ENCODE measurements at regions not wholly inside any gene's neighbourhood (a gene's known extent, or its start where the extent isn't known, plus 50 kb on each side); places are given as distances from the start of the nearest gene placed in this dataset.
"Not testable (repeated sequence)": the region's sequence is repeated elsewhere in the genome, so short reads cannot be mapped to it uniquely, and the experiment has no call there.

DNA sequence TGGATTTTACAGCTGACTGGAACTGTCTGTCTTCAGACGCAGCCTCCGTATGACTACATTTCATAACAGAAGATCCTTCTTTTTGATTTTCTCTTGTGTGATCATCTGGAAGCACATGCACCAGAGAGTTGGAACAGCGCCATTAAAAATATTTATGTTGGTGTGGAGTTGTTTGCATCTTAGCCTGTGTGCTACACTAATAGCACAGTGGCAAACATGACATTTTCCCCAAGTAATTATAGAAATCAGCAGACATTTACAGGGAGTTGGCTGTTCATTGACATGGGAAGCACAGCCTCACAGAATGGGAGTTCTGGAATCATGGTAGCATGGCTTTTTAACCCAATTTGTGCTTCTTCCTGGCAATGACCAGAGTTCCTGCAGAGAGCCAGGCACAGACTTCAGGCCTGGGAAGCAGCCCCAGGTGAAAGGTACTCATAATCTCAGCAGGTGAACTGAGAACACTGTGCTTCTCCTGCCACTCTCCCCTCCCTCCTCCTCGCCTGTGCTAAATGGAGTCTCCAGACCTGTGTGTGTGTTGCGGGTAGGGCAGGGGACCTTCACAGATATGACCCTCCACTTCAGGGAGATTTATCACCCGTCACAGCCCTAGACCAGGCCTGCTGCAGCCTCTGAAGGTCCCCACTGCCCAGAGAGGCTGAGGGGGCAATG lies 82.8 kb upstream of the PLET1 start:
- TF ChIP-seq, protein P1, sequence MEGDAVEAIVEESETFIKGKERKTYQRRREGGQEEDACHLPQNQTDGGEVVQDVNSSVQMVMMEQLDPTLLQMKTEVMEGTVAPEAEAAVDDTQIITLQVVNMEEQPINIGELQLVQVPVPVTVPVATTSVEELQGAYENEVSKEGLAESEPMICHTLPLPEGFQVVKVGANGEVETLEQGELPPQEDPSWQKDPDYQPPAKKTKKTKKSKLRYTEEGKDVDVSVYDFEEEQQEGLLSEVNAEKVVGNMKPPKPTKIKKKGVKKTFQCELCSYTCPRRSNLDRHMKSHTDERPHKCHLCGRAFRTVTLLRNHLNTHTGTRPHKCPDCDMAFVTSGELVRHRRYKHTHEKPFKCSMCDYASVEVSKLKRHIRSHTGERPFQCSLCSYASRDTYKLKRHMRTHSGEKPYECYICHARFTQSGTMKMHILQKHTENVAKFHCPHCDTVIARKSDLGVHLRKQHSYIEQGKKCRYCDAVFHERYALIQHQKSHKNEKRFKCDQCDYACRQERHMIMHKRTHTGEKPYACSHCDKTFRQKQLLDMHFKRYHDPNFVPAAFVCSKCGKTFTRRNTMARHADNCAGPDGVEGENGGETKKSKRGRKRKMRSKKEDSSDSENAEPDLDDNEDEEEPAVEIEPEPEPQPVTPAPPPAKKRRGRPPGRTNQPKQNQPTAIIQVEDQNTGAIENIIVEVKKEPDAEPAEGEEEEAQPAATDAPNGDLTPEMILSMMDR (IDR thresholded peaks at IDR 0.05; ENCODE audit: low read depth, low read length), result no peak
- peak; percentile 29 for DNase-seq (ENCODE audit: low read depth, low spot score)
- H3K4me3 ChIP-seq (ENCODE audit: low read depth, low read length), result no peak overlapping the region
- in situ Hi-C loops (cut with HindIII; ENCODE audit: low sequenced_read_pairs), result no loop called here

DNA sequence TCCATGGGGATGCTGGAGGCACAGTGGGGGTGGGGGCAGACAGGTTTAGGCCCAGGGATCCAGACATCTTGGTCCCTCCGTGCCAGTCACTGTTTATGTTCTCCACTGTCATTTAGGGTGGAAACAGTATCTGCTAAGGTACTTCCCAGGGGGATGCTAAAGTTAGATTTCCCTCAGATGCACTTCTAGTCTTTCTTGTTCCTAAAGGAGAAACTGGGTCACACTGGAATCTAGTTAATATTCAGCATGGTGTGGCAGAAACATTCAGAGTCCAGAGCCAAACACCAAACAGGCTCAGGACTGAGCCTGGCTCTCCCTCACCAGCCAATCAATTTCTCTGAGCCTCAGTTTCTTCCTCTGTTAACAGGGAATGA lies 83.4 kb upstream of the PLET1 start:
- TF ChIP-seq, protein P1 (IDR thresholded peaks at IDR 0.05; ENCODE audit: low read depth, low read length), result no peak
- no peak overlapping the region for H3K4me3 ChIP-seq (ENCODE audit: low read depth, low read length)
- no peak for DNase-seq (ENCODE audit: low read depth, low spot score)
- in situ Hi-C loops (cut with HindIII; ENCODE audit: low sequenced_read_pairs), result no loop called here

DNA sequence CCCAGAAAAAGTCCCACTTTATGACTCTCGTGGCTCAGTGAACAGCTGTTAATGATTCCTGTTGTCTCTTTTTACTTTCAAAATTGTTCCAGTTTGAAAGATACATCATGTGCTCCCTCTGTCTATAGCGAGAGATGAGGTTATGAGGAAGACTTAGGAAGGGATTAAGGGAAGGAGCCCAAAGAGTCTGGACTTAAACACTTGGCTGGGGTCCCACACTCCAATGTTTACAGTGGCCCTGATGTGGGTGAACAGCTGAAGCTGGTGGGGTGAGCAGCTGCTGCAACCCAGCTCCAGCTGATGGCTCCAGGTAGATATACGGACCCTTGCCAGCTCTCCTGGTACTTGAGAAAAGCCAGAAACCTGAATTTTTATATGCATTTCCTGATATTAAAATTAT lies 84.5 kb upstream of the PLET1 start:
- no peak overlapping the region for H3K4me3 ChIP-seq (ENCODE audit: low read depth, low read length)
- in situ Hi-C loops (cut with HindIII; ENCODE audit: low sequenced_read_pairs), result no loop called here
- TF ChIP-seq, protein P1 (IDR thresholded peaks at IDR 0.05; ENCODE audit: low read depth, low read length), result no peak
- DNase-seq (ENCODE audit: low read depth, low spot score), result no peak

DNA sequence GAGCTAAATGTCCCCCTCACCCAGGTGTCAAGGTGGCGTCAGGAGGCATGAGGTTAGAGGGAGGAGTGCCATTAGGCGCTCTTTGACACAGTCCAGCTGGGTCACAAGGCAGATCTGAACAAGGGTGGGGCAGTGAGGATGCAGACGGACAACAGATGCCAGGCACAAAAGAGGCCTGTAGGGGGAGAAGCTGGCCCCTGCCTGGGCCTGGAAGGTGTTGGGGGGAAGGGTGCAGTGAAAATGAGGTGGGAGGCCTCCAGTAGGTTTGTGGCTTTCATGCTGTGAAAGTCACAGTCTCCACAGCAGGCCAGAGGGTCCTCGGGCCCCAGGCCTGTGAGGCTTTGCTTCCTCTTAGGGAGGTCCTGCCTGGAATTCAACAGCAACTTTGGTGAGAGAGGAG lies 85.0 kb upstream of the PLET1 start:
- no peak for DNase-seq (ENCODE audit: low read depth, low spot score)
- in situ Hi-C loops (cut with HindIII; ENCODE audit: low sequenced_read_pairs), result no loop called here
- TF ChIP-seq, protein P1 (IDR thresholded peaks at IDR 0.05; ENCODE audit: low read depth, low read length), result no peak
- no peak overlapping the region for H3K4me3 ChIP-seq (ENCODE audit: low read depth, low read length)

DNA sequence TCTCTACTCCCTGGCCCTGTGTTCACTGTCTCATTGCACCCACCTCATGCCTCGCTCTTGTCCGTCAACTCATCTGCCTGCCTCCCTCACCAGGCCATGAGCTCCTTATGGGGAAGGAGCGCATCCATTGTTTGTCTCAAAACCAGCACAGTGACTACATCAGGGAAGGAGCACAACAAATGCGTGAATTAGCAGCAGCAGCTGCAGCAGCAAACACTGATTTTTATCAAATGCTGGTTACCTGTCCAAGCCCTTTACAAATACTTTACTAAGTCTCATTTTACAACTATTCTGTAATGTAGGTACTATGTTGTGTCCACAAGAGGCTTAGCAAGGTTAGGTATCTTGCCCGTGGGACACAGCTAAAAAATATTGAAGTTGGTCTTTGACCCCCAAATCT lies 85.9 kb upstream of the PLET1 start:
- TF ChIP-seq, protein P1 (IDR thresholded peaks at IDR 0.05; ENCODE audit: low read depth, low read length), result no peak
- H3K4me3 ChIP-seq (ENCODE audit: low read depth, low read length), result no peak overlapping the region
- in situ Hi-C loops (cut with HindIII; ENCODE audit: low sequenced_read_pairs), result no loop called here
- DNase-seq (ENCODE audit: low read depth, low spot score), result no peak

DNA sequence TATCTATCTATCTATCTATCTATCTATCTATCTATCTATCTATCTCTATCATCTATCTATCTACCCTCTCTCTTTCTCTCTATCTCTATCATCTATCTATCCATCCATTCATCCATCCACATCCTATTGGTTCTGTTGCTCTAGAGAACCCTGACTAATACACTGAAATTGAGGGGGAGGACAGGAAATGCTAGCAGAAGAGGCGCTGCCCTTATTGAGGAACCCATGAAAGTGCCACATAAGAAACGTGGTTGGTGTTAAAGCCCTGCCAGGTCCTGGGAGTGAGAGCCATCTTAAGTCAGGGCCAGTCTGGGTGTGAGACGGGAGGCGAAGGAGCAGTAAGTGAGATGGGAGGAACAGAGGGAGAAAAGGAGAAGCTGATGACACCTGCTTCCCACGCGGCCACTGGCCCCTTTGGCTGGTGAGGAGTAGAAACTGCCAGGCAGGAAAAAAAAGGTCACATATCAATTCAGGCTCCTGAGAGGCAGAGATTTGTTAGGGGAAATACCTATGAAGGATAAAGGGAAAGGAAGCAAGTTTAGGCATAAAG lies 87.9 kb upstream of the PLET1 start:
- TF ChIP-seq, protein P1 (IDR thresholded peaks at IDR 0.05; ENCODE audit: low read depth, low read length), result no peak
- in situ Hi-C loops (cut with HindIII; ENCODE audit: low sequenced_read_pairs), result no loop called here
- H3K4me3 ChIP-seq (ENCODE audit: low read depth, low read length), result no peak overlapping the region
- no peak for DNase-seq (ENCODE audit: low read depth, low spot score)

DNA sequence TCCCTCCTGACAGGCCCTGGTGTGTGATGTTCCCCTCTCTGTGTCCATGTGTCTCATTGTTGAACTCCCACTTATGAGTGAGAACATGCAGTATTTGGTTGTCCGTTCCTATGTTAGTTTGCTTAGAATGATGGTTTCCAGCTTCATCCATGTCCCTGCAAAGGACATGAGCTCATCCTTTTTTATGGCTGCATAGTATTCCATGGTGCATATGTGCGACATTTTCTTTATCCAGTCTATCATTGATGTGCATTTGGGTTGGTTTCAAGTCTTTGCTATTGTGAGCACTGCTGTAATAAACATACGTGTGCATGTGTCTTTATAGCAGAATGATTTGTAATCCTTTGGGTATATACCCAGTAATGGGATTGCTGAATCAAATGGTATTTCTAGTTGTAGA lies 90.8 kb upstream of the PLET1 start:
- H3K4me3 ChIP-seq (ENCODE audit: low read depth, low read length); in situ Hi-C loops (cut with HindIII; ENCODE audit: low sequenced_read_pairs); DNase-seq (ENCODE audit: low read depth, low spot score): not testable (repeated sequence)
